ENCODE measurements at regions not wholly inside any gene's neighbourhood (a gene's known extent, or its start where the extent isn't known, plus 50 kb on each side); places are given as distances from the start of the nearest gene placed in this dataset.

DNA sequence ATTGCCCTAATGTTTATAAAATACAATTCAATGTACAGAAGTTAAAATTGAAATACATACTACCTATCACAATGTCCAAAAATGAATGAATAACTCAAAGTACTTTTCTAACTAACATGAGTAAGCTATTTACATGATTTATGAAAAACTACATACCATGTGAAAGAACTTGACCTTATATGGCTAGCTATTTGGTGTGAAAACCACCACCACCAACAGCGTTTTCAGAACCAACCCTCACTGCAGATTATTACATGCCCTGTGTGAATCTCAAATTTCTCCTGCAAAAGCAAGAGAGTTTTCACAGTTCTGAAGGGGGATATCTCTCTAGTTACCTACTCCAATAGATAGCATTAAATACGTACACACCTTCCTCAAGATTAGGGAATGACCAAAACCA, 198.5 kb downstream of the SPATA18 start:
- no peaks in the 10 kb centered on the region for H3K23me2 ChIP-seq (ENCODE audit: low read depth, low read length)
- H3K79me2 ChIP-seq (ENCODE audit: control insufficient read depth in 1 of 2, insufficient read depth in 2 of 2, low read length in 2 of 2), result no peaks in the 10 kb centered on the region
- H2BK15ac ChIP-seq (ENCODE audit: low read length), result no peak overlapping the region
- no peaks in the 10 kb centered on the region for H3K79me1 ChIP-seq (ENCODE audit: low read depth, low read length)
- no peak overlapping the region for H2BK20ac ChIP-seq (ENCODE audit: low read length)
- no peaks in the 10 kb centered on the region for H3K27me3 ChIP-seq (replicated peaks in 1 of 4; ENCODE audit: control insufficient read depth in 3 of 4, extremely low read depth in 1 of 4, insufficient read depth in 3 of 4, low read length in 3 of 4)
- no peak overlapping the region for H2AK5ac ChIP-seq (ENCODE audit: low read depth, low read length)
- no peak overlapping the region for H3K27ac ChIP-seq (ENCODE audit: low read depth, low read length)
- H3K14ac ChIP-seq (ENCODE audit: insufficient read length), result no peak overlapping the region
- no peak for FAIRE-seq
- H4K91ac ChIP-seq (replicated peaks; ENCODE audit: insufficient read length, low read length), result no peak overlapping the region
- H3K4ac ChIP-seq (replicated peaks; ENCODE audit: insufficient read length, low read depth, low read length), result no peak overlapping the region
- H3K9me3 ChIP-seq (ENCODE audit: insufficient read depth in 2 of 2, low read depth in 1 of 2, low read length in 1 of 2), result no peaks in the 10 kb centered on the region; a peak in 2 of 4 replicates
- H3K4me3 ChIP-seq (ENCODE audit: extremely low read depth in 1 of 4, insufficient read depth in 2 of 4, low read depth in 3 of 4, low read length in 4 of 4), result no peak overlapping the region
- no peaks in the 10 kb centered on the region for H3K36me3 ChIP-seq (ENCODE audit: control insufficient read depth in 2 of 4, insufficient read depth in 4 of 4, low read length in 3 of 4)
- no peak overlapping the region for H3K4me2 ChIP-seq (ENCODE audit: insufficient read depth in 1 of 2, low read depth in 2 of 2, low read length in 2 of 2)
- H3K23ac ChIP-seq (ENCODE audit: insufficient read length), result no peak overlapping the region
- ChIA-PET CTCF (ENCODE audit: partially characterized antibody) (interaction anchor here (1.0 to 1.5 kb wide), 3 partner anchors 10 to 354 kb away, joined by 3 to 4 read pairs (median 3); no protein-coding TSS in a partner anchor), POLR2A (ENCODE audit: partially characterized antibody) (no interaction called here)
- no peak overlapping the region for H3K56ac ChIP-seq (replicated peaks; ENCODE audit: insufficient read length, low read depth, low read length)
- no peak for DNase-seq (ENCODE audit: low read depth in 1 of 2, low spot score in 2 of 2)
- no peak overlapping the region for H4K8ac ChIP-seq (ENCODE audit: extremely low read depth, insufficient read depth, low read length)
- WGBS, 2 experiments (ENCODE audit: extremely low coverage in 1 of 2, insufficient coverage in 1 of 2, insufficient read length in 1 of 2, insufficient replicate concordance in 2 of 2, low coverage in 1 of 2, low lambda C conversion rate in 2 of 2, missing lambda C conversion rate in 1 of 2), result 91% methylated on average over 2 of the region's 2 CpGs; no CpG with 5 or more reads in 1 of the 2 experiments
- peaks cover 0 to 7% (median 4%) of the 10 kb centered on the region in 4 experiments; a peak in 3 of 7 replicates for H3K4me1 ChIP-seq (replicated peaks in 1 of 4; ENCODE audit: control insufficient read depth in 3 of 4, insufficient read depth in 4 of 4, low read length in 3 of 4)
- H2AFZ ChIP-seq (ENCODE audit: low read length), result no peak overlapping the region
- no peaks in the 10 kb centered on the region for H4K20me1 ChIP-seq (replicated peaks in 1 of 2; ENCODE audit: control insufficient read depth in 1 of 2, insufficient read depth in 2 of 2, low read length in 2 of 2)
- no peak overlapping the region for H2BK120ac ChIP-seq (replicated peaks; ENCODE audit: low read depth, low read length)
- H2BK5ac ChIP-seq (ENCODE audit: low read depth, low read length), result no peak overlapping the region
- H4K5ac ChIP-seq (ENCODE audit: insufficient read length, low read depth, low read length), result no peak overlapping the region
- no peak overlapping the region for H3K18ac ChIP-seq (ENCODE audit: extremely low read depth, low read length)
- H2BK12ac ChIP-seq (ENCODE audit: low read depth, low read length), result no peak overlapping the region
- no peak overlapping the region for H3K9ac ChIP-seq (replicated peaks in 1 of 4; ENCODE audit: extremely low read depth in 1 of 4, low read depth in 3 of 4, low read length in 3 of 4)
- TF ChIP-seq, protein P1, sequence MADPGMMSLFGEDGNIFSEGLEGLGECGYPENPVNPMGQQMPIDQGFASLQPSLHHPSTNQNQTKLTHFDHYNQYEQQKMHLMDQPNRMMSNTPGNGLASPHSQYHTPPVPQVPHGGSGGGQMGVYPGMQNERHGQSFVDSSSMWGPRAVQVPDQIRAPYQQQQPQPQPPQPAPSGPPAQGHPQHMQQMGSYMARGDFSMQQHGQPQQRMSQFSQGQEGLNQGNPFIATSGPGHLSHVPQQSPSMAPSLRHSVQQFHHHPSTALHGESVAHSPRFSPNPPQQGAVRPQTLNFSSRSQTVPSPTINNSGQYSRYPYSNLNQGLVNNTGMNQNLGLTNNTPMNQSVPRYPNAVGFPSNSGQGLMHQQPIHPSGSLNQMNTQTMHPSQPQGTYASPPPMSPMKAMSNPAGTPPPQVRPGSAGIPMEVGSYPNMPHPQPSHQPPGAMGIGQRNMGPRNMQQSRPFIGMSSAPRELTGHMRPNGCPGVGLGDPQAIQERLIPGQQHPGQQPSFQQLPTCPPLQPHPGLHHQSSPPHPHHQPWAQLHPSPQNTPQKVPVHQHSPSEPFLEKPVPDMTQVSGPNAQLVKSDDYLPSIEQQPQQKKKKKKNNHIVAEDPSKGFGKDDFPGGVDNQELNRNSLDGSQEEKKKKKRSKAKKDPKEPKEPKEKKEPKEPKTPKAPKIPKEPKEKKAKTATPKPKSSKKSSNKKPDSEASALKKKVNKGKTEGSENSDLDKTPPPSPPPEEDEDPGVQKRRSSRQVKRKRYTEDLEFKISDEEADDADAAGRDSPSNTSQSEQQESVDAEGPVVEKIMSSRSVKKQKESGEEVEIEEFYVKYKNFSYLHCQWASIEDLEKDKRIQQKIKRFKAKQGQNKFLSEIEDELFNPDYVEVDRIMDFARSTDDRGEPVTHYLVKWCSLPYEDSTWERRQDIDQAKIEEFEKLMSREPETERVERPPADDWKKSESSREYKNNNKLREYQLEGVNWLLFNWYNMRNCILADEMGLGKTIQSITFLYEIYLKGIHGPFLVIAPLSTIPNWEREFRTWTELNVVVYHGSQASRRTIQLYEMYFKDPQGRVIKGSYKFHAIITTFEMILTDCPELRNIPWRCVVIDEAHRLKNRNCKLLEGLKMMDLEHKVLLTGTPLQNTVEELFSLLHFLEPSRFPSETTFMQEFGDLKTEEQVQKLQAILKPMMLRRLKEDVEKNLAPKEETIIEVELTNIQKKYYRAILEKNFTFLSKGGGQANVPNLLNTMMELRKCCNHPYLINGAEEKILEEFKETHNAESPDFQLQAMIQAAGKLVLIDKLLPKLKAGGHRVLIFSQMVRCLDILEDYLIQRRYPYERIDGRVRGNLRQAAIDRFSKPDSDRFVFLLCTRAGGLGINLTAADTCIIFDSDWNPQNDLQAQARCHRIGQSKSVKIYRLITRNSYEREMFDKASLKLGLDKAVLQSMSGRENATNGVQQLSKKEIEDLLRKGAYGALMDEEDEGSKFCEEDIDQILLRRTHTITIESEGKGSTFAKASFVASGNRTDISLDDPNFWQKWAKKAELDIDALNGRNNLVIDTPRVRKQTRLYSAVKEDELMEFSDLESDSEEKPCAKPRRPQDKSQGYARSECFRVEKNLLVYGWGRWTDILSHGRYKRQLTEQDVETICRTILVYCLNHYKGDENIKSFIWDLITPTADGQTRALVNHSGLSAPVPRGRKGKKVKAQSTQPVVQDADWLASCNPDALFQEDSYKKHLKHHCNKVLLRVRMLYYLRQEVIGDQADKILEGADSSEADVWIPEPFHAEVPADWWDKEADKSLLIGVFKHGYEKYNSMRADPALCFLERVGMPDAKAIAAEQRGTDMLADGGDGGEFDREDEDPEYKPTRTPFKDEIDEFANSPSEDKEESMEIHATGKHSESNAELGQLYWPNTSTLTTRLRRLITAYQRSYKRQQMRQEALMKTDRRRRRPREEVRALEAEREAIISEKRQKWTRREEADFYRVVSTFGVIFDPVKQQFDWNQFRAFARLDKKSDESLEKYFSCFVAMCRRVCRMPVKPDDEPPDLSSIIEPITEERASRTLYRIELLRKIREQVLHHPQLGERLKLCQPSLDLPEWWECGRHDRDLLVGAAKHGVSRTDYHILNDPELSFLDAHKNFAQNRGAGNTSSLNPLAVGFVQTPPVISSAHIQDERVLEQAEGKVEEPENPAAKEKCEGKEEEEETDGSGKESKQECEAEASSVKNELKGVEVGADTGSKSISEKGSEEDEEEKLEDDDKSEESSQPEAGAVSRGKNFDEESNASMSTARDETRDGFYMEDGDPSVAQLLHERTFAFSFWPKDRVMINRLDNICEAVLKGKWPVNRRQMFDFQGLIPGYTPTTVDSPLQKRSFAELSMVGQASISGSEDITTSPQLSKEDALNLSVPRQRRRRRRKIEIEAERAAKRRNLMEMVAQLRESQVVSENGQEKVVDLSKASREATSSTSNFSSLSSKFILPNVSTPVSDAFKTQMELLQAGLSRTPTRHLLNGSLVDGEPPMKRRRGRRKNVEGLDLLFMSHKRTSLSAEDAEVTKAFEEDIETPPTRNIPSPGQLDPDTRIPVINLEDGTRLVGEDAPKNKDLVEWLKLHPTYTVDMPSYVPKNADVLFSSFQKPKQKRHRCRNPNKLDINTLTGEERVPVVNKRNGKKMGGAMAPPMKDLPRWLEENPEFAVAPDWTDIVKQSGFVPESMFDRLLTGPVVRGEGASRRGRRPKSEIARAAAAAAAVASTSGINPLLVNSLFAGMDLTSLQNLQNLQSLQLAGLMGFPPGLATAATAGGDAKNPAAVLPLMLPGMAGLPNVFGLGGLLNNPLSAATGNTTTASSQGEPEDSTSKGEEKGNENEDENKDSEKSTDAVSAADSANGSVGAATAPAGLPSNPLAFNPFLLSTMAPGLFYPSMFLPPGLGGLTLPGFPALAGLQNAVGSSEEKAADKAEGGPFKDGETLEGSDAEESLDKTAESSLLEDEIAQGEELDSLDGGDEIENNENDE (IDR thresholded peaks at IDR 0.05; ENCODE audit: insufficient replicate concordance, low read length), result no peak

Measured in H1 (cell line).